SK-N-SH (cell line): ENCODE measurements at regions not wholly inside any gene's neighbourhood (a gene's known extent, or its start where the extent isn't known, plus 50 kb on each side); places are given as distances from the start of the nearest gene placed in this dataset.

Experiments
- CTCF ChIA-PET: fragments of 300-600, 350-600 bp; formaldehyde crosslinking; extraction: SDS; loops from one replicate; lab custom pipeline; 2021; lab: Yijun Ruan, JAX
- POLR2A ChIA-PET: fragments of 350-600 bp; sonication (Branson Sonifier 250); formaldehyde crosslinking; extraction: SDS; loops from one replicate; lab custom pipeline; 2020; ENCODE audit warnings: antibody characterized with exemption, inconsistent platforms; lab: Yijun Ruan, JAX
- DNase-seq: peaks from one replicate; pipeline ENCODE4 v3.0.0; 2012
- H2AFZ ChIP-seq: fragments of 200-600 bp; sonication (generic); 2 replicates; pipeline ENCODE4 v1.8.1; 2016; ENCODE audit warnings: antibody characterized with exemption, mild to moderate bottlenecking, low read depth
- H3F3A ChIP-seq: fragments of 200-600 bp; sonication (generic); replicated peaks from 2 replicates; pipeline ENCODE3; 2016; ENCODE audit warnings: antibody characterized with exemption, mild to moderate bottlenecking; ENCODE audit not compliant: insufficient read depth
- H3K27ac ChIP-seq, 2 experiments: fragments of 200-500 bp in 1 of 2; fragments of 200-600 bp in 1 of 2; sonication (Bioruptor generic) in 1 of 2; sonication (generic), shearing (Covaris generic) in 1 of 2; 2 replicates each; pipeline versions ENCODE4 v1.5.1 to v1.6.1; 2014 to 2016; ENCODE audit warnings: low read depth in 2 of 2, inconsistent platforms in 1 of 2, low read length in 1 of 2, mild to moderate bottlenecking in 1 of 2, mixed read lengths in 1 of 2
- H3K27me3 ChIP-seq: fragments of 200-600 bp; sonication (generic), shearing (Covaris generic); 2 replicates; pipeline ENCODE4 v1.6.1; 2016; ENCODE audit warnings: mixed run types; ENCODE audit not compliant: insufficient read depth
- H3K36me3 ChIP-seq, 2 experiments: fragments of 200-500 bp in 1 of 2; fragments of 200-600 bp in 1 of 2; sonication (Bioruptor generic) in 1 of 2; sonication (generic) in 1 of 2; replicated peaks in 1 of 2; 2 replicates each; pipeline versions ENCODE3 to v1.5.1; 2014 to 2016; ENCODE audit warnings: low read length in 1 of 2, mild to moderate bottlenecking in 1 of 2; ENCODE audit not compliant: insufficient read depth in 2 of 2, control insufficient read depth in 1 of 2
- H3K4me1 ChIP-seq, 2 experiments: fragments of 200-500 bp in 1 of 2; fragments of 200-600 bp in 1 of 2; sonication (Bioruptor generic) in 1 of 2; sonication (generic), shearing (Covaris generic) in 1 of 2; 2 replicates each; pipeline versions ENCODE4 v1.5.1 to v1.6.1; 2014 to 2016; ENCODE audit warnings: low read depth in 1 of 2, low read length in 1 of 2, mixed run types in 1 of 2; ENCODE audit not compliant: insufficient read depth in 2 of 2, control insufficient read depth in 1 of 2
- H3K4me2 ChIP-seq: fragments of 200-600 bp; sonication (generic), shearing (Covaris generic); 2 replicates; pipeline ENCODE4 v1.6.1; 2017; ENCODE audit warnings: mixed run types
- H3K4me3 ChIP-seq, 2 experiments: fragments of 200-500 bp in 1 of 2; fragments of 200-600 bp in 1 of 2; sonication (Bioruptor generic) in 1 of 2; sonication (generic), shearing (Covaris generic) in 1 of 2; 2 replicates each; pipeline versions ENCODE4 v1.5.1 to v1.8.1; 2014 to 2016; ENCODE audit warnings: low read depth in 2 of 2, inconsistent platforms in 1 of 2, low read length in 1 of 2, mild to moderate bottlenecking in 1 of 2, mixed read lengths in 1 of 2, moderate library complexity in 1 of 2
- H3K79me2 ChIP-seq: fragments of 200-600 bp; sonication (generic); 2 replicates; pipeline ENCODE4 v1.8.1; 2017; ENCODE audit warnings: mild to moderate bottlenecking; ENCODE audit not compliant: insufficient read depth
- H3K9ac ChIP-seq: fragments of 200-600 bp; sonication (generic); 2 replicates; pipeline ENCODE4 v1.6.1; 2017; ENCODE audit warnings: mixed run types
- H3K9me2 ChIP-seq: fragments of 200-600 bp; sonication (generic); 2 replicates; pipeline ENCODE4 v1.6.1; 2017; ENCODE audit warnings: mixed run types
- H3K9me3 ChIP-seq: fragments of 200-600 bp; sonication (generic); 2 replicates; pipeline ENCODE4 v1.6.1; 2017; ENCODE audit warnings: mixed run types, mild to moderate bottlenecking, moderate library complexity
- H4K20me1 ChIP-seq: fragments of 200-600 bp; sonication (generic); 2 replicates; pipeline ENCODE4 v1.6.1; 2017; ENCODE audit warnings: mild to moderate bottlenecking, mixed run types; ENCODE audit not compliant: insufficient read depth
- ELF1 ChIP-seq: IDR thresholded peaks from 2 replicates; pipeline ENCODE4 v1.4.0; 2012
- EP300 ChIP-seq, 2 experiments: IDR thresholded peaks; 2 replicates each; pipeline versions ENCODE4 v1.4.0 to v1.6.1; 2012; ENCODE audit warnings: borderline replicate concordance in 1 of 2, low read depth in 1 of 2, low read length in 1 of 2
- EZH2phosphoT487 ChIP-seq: fragments of 200-600 bp; sonication (generic); IDR thresholded peaks from 2 replicates; pipeline ENCODE4 v1.6.1; 2017; ENCODE audit warnings: low read depth, mixed run types, mild to moderate bottlenecking, antibody characterized with exemption, moderate library complexity, borderline replicate concordance
- FOSL2 ChIP-seq: IDR thresholded peaks from 2 replicates; pipeline ENCODE4 v1.4.0; 2012; ENCODE audit warnings: low read depth, mild to moderate bottlenecking, moderate library complexity, borderline replicate concordance
- FOXM1 ChIP-seq: IDR thresholded peaks from 2 replicates; pipeline ENCODE4 v1.4.0; 2012; ENCODE audit warnings: low read depth, mild to moderate bottlenecking
- IRF3 ChIP-seq: fragments of 150-350 bp; IDR thresholded peaks from 2 replicates; pipeline ENCODE4 v1.6.1; 2016; ENCODE audit warnings: mild to moderate bottlenecking, low read depth, low read length
- MXI1 ChIP-seq: IDR thresholded peaks from 2 replicates; pipeline ENCODE4 v1.6.1; 2012; ENCODE audit warnings: mild to moderate bottlenecking, low read depth, low read length, improper control_type of control experiment
- NRF1 ChIP-seq: IDR thresholded peaks from 2 replicates; pipeline ENCODE4 v1.6.1; 2012; ENCODE audit warnings: low read depth, mild to moderate bottlenecking, low read length
- PBX3 ChIP-seq: IDR thresholded peaks from 2 replicates; pipeline ENCODE4; 2012
- POLR2AphosphoS5 ChIP-seq: IDR thresholded peaks from 2 replicates; pipeline ENCODE4 v1.6.1; 2012; ENCODE audit warnings: low read depth, low read length
- RCOR1 ChIP-seq: fragments of 150-350 bp; IDR thresholded peaks from 2 replicates; pipeline ENCODE4 v1.6.1; 2017; ENCODE audit warnings: antibody characterized with exemption, low read length
- REST ChIP-seq: IDR thresholded peaks from 2 replicates; pipeline ENCODE4 v1.6.1; 2012; ENCODE audit warnings: mild to moderate bottlenecking, low read depth, low read length, moderate library complexity
- SMC3 ChIP-seq: IDR thresholded peaks from 2 replicates; pipeline ENCODE4 v1.6.1; 2012; ENCODE audit warnings: low read depth, low read length, improper control_type of control experiment
- TEAD4 ChIP-seq: IDR thresholded peaks from 2 replicates; pipeline ENCODE4 v1.4.0; 2012; ENCODE audit warnings: mild to moderate bottlenecking, borderline replicate concordance; ENCODE audit not compliant: insufficient read depth
- USF2 ChIP-seq: fragments of 150-350 bp; IDR thresholded peaks from 2 replicates; pipeline ENCODE4 v1.6.1; 2017; ENCODE audit warnings: antibody characterized with exemption, low read length, low read depth, borderline replicate concordance
- WGBS: methylation state at CpG from one replicate; pipeline ENCODE4 v1.1.6; 2017; ENCODE audit warnings: low lambda C conversion rate; 5-methylcytosine and 5-hydroxymethylcytosine counted together

- 56% methylated on average over 10 of the region's 11 CpGs for WGBS
- POLR2A ChIA-PET, result no interaction called here
- Histone ChIP-seq H3K27ac (no peak overlapping the region), H3K27me3 (no peaks in the 10 kb centered on the region), H2AFZ (no peak overlapping the region), H3K4me2 (no peak overlapping the region), H3F3A (no peaks in the 10 kb centered on the region), H3K36me3 (no peaks in the 10 kb centered on the region), H3K9me2 (no peaks in the 10 kb centered on the region), H3K9me3 (no peaks in the 10 kb centered on the region), H3K4me3 (no peak overlapping the region), H3K4me1 (peaks cover 0 to 8% of the 10 kb centered on the region in 2 experiments; a peak in 2 of 4 replicates), H3K79me2 (no peaks in the 10 kb centered on the region), H3K9ac (no peak overlapping the region), H4K20me1 (no peaks in the 10 kb centered on the region)
- TF ChIP-seq USF2, result no peak
- no peak for TF ChIP-seq EZH2phosphoT487
- no peak for TF ChIP-seq POLR2AphosphoS5
- no peak for TF ChIP-seq MXI1
- no peak for TF ChIP-seq PBX3
- no peak for TF ChIP-seq ELF1
- DNase-seq, result no peak
- CTCF ChIA-PET, result no interaction called here
These were observed 123.3 kb upstream of the SFSWAP start for GRCh38 chr12:131587565-131587964.

GRCh38 chr12:131589221-131589897, 121.5 kb upstream of the SFSWAP start:
- no peaks in the 10 kb centered on the region for H3K9me2 ChIP-seq
- no peak for TF ChIP-seq FOXM1
- no peak for TF ChIP-seq RCOR1
- TF ChIP-seq NRF1, result no peak
- H3K79me2 ChIP-seq, result no peaks in the 10 kb centered on the region
- no peak overlapping the region for H3K4me3 ChIP-seq
- no peaks in the 10 kb centered on the region for H3K27me3 ChIP-seq
- H3K9me3 ChIP-seq, result no peaks in the 10 kb centered on the region
- no peaks in the 10 kb centered on the region for H4K20me1 ChIP-seq
- ChIA-PET CTCF (no interaction called here), POLR2A (no interaction called here)
- no peaks in the 10 kb centered on the region for H3F3A ChIP-seq
- no peak overlapping the region for H3K27ac ChIP-seq
- H3K4me2 ChIP-seq, result no peak overlapping the region
- no peak overlapping the region for H2AFZ ChIP-seq
- no peak overlapping the region for H3K9ac ChIP-seq
- no peaks in the 10 kb centered on the region; a peak in 1 of 4 replicates for H3K4me1 ChIP-seq
- WGBS, result 49% methylated on average over 11 of the region's 11 CpGs
- H3K36me3 ChIP-seq, result no peaks in the 10 kb centered on the region
- no peak for DNase-seq

- no peak overlapping the region for H3K4me2 ChIP-seq
- CTCF ChIA-PET, result interaction anchor here (1.1 kb wide), 1 partner anchor 90 kb away, joined by 3 read pairs; no protein-coding TSS in a partner anchor
- POLR2A ChIA-PET, result no interaction called here
- no peaks in the 10 kb centered on the region for H3K9me2 ChIP-seq
- H3F3A ChIP-seq, result no peaks in the 10 kb centered on the region
- no peak for DNase-seq
- no peak overlapping the region for H3K9ac ChIP-seq
- no peaks in the 10 kb centered on the region for H3K27me3 ChIP-seq
- H3K4me3 ChIP-seq, result no peak overlapping the region
- H3K36me3 ChIP-seq, result no peaks in the 10 kb centered on the region
- H2AFZ ChIP-seq, result no peak overlapping the region
- no peaks in the 10 kb centered on the region; a peak in 1 of 4 replicates for H3K4me1 ChIP-seq
- H4K20me1 ChIP-seq, result no peaks in the 10 kb centered on the region
- no peaks in the 10 kb centered on the region for H3K9me3 ChIP-seq
- H3K79me2 ChIP-seq, result no peaks in the 10 kb centered on the region
- H3K27ac ChIP-seq, result no peak overlapping the region
- TF ChIP-seq RCOR1 (no peak), EZH2phosphoT487 (no peak), SMC3 (no peak), POLR2AphosphoS5 (no peak), EP300 (IDR thresholded peaks at IDR 0.05; ENCODE audit: borderline replicate concordance in 1 of 2, low read depth in 1 of 2, low read length in 1 of 2) (no peak), FOSL2 (no peak), IRF3 (no peak), REST (no peak), TEAD4 (no peak), MXI1 (no peak)
These were observed 120.9 kb upstream of the SFSWAP start for GRCh38 chr12:131589966-131590365.
